SW 1271 (cell line): ENCODE measurements at regions not wholly inside any gene's neighbourhood (a gene's known extent, or its start where the extent isn't known, plus 50 kb on each side); places are given as distances from the start of the nearest gene placed in this dataset.

Experiments
- DNase-seq, 2 experiments: peaks; one replicate each; lab custom pipeline; 2025; lab: John Stamatoyannopoulos, UW

GRCh38 chr7:131897790-131898165, 341.4 kb upstream of the PODXL start:
- DNase-seq, result no peak

GRCh38 chr7:131897016-131897789, 340.8 kb upstream of the PODXL start:
- no peak for DNase-seq

DNA sequence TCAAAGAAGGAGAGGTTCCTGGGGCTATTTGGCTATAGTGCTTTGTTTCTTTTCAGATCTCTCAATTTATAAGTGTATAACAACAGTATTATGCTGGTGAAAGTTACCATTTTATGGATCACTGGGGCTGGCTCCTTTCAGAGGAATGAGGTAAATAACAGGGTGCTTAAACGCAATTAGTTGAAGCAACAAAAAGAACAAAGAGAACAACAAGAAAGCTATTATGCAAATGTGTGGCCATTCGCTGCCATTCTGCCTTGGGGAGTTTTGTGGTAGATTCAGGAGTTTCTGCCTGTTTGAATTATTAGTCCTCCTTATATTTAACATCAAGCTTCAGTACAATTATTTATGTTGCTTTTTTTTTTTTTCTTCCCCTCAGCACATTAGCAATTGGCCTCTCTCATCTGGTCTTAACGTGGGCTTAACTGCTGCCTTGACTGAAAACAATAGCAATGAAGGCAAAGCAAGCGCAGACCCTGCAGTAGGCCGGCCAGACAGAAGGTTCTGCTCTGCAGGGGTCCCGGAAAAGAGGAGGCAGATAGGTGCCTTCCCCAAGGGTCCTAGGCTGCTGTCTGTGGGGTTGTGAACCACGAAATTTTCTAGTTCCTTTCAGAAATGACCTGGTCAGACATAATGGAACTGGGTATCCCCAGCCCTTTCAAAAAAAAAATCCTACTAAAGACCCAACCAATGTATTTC, 339.9 kb upstream of the PODXL start:
- DNase-seq, result no peak

GRCh38 chr7:131895541-131896164, 339.2 kb upstream of the PODXL start:
- peak; percentile 73 to 87 for DNase-seq

DNA sequence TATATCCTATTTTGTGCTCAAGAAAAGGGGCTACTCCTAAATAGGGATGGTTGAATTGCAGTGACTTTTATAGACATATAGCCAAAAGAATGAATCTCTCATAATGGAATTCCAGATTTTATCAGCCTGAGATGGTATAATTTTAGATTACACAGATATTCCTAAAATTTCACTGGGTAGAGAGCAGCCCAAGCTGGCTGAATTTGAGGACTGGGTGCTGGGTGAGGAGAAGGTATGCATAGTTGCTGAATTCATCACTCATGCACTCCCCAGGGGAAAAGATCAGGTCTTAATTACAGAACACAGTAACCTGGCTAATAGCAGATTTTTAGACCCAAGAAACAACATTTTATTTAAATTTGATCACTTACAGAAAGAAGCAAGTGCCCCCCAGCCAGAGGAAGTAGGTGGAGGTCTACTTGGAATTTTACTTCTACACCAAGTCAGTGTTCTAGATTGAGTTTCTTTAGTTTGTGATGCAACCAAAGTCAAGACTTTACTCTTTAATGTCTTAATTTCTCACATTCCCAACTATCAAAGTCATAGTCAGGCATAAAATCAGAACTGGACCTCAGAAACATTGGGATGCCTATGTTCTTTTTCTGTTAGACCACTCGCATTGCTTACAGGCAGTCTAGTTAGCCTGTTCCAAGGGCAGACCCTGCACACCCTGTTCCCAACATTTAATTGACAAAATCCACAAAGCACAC, 337.4 kb upstream of the PODXL start:
- DNase-seq, result no peak

DNA sequence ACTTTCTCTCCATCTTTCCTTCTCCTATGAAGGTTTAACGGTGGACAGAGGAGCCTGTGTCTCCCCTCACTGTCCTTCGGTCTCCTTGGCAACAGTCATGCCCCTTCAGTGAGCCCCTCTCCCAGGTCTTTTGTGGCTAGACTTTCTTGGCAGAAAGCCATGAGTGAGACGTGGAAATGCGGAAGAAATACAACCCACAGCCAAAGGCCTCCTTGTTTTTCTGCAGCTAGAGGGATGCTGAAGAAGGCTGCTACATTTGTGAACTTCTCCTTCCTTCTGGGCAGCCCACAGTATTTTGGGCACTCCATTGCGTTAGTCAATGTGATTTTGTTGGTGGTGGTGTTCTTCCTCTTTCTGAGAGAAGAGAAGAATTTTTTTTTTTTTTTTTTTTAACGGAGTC, 333.7 kb upstream of the PODXL start:
- no peak for DNase-seq

DNA sequence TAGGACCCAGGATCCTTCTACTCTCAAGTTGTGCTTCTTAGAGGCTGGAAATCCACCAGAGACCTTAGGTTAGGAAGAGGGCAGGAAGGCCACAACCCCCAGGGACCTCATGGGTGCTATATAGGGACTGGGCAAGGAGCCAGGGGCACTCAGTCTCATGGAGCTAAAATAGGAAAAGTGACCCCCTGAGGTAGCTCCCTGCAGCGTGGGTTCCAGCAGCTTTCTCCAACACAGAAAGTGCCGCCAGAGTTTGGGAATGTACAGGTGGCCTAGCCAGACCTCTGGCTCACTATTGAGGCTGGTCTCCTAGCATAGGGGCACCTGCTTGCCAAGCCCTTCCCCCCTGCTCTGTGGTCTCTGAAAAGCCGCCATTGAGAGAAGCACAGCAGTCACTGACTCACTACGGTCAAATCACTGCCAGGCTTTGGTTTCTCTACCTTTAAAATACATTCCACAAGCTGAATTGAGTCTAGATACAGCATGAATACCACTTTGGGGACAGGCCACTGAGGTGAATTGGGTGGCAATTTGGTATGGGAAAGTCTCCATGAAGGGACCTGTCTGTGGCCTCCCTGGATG, 333.2 kb upstream of the PODXL start:
- DNase-seq, result no peak

DNA sequence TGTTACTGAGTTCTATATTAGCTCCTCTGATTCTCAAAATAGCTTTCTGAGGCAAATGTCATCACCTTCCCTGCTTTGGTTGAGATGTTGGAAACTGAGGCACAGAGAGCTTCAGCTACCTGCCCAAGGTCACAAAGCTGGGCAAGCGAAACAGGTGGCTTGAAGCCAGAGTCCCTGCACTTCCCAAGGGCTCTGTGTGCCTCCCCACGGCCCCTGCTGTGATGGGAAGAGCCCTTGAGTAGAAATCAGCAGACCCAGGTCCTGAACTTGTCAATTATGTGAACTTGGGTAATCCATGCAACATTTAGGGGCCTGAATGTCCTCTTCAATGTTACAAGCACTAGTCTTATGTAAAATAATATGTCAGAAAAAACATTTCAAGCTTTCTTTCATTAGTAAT, 327.3 kb upstream of the PODXL start:
- DNase-seq, result no peak

DNA sequence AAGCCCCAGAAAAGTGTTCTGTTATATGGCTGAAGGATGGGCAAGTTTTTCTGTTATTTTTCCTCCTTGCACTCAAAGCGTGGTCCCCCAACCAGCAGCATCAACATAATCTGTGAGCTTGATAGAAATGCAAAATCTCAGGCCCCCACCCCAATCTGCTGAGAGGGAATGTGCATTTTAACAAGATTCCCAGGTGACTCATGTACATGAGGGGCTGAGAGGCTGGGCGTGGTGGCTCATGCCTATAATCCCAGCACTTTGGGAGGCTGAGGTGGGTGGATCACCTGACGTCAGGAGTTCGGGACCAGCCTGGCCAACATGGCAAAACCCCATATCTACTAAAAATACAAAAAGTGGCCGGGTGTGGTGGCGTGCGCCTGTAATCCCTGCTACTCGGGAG, 326.8 kb upstream of the PODXL start:
- DNase-seq, result no peak

- DNase-seq, result no peak
These were observed 325.9 kb upstream of the PODXL start for GRCh38 chr7:131882321-131882720.

DNA sequence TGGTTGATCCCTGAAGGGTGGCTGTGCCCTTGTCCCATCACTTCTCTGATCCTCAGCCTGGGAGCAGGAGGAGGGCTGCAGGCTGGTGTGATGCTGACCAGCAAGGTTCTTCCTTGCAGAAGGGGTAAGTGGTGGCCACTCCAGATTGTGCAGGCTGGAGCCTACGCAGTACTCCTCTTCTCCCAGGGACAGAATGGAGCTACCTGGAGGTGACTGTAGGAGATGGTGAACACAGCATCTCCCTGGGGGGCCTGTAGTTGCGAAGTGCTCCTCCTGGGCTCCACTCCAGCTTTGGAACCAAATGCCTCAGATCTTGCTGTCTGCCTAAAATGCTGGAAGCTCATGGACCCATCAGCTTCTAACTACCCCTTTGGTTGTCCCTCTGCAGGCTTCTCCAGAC, 323.6 kb upstream of the PODXL start:
- no peak for DNase-seq

- DNase-seq, result no peak
These were observed 323.0 kb upstream of the PODXL start for GRCh38 chr7:131879424-131879823.

DNA sequence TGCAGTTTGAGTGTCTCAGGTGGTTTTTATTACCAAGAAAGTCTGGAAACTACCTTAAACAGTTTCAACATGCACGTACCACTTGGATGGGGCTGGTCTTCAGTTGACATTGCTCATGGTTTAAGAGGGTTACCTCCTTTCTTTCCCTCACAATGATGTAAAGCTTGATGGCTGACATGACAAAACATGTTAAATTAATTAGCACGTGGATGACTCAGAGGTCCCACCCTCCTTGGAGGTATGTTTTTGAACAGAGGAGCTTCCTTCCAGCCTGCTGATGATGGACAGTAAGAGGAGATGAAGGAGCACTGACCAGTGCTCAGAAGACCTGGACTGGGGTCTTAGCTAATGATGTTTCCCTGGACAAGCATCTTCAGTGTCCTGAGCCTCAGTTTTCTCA, 322.3 kb upstream of the PODXL start:
- no peak for DNase-seq

GRCh38 chr7:131873581-131873980, 317.2 kb upstream of the PODXL start:
- no peak for DNase-seq

GRCh38 chr7:131869986-131870385, 313.6 kb upstream of the PODXL start:
- no peak for DNase-seq

DNA sequence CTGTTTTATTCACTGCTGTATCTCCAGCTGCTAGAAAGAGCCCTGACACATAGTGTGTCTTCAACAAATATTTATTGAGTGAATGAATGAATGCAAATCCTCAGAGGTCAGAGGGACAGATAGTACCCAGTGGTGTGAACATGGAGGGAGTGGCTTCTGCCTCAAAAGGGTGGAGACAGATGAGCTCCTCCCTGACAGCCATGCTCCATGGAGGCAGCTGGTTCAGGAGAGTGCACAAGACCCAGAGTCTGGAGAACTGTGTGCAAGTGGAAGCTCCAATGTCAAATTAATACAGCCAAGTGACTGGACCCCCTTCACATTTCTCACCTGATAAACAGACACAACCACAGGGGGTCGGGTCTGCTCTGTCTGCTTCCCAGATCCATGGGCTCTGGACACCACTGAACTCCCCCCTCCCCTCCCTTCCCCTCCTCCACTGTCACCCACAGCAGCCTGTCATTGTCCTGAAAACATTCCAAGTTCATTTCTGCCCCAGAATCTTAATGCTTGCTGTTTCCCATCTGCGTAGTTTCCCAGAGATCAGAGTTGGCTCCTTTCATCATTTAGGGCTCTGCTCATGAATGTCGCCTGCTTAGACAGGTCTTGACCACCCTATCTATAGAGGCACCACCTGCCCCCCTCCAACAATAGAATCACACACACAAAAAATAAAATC, 312.9 kb upstream of the PODXL start:
- DNase-seq, result no peak

DNA sequence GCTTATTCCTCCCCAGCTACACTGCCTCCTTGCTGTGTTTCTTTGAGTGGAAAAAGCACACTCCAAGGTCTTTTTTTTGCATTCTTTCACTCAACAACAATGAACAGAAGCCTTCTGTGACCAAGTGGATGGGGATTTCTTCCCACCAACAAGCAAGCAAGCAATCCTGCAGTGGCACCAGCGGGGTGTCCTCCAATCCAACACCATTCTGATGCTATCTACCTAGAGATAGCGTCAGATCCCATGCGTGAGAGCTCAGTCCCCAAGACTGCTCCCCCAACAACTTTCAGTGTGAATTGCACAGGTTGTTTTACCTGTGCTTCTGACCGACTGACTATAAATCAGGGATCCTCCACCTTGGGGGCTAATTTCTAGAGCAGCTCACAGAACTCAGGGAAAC, 311.0 kb upstream of the PODXL start:
- no peak for DNase-seq

DNA sequence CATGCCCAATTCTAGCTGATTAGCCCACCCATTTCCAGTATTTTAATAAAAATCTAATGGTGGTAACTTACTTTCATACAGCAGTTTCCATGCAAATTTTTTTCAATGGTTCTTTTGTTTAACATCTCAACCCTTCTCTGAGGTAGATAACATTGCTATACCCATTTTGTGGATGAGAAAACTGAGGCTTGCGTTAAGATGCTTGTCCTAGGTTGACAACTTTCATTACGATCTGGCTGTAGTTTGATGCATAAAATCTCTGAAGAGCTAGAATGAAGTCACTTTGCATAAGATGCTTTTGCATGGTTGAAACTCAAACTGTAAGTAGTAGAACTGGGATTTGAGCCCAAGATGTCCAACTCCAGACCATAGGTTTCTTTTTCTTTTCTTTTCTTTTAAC, 309.5 kb upstream of the PODXL start:
- DNase-seq, result no peak

DNA sequence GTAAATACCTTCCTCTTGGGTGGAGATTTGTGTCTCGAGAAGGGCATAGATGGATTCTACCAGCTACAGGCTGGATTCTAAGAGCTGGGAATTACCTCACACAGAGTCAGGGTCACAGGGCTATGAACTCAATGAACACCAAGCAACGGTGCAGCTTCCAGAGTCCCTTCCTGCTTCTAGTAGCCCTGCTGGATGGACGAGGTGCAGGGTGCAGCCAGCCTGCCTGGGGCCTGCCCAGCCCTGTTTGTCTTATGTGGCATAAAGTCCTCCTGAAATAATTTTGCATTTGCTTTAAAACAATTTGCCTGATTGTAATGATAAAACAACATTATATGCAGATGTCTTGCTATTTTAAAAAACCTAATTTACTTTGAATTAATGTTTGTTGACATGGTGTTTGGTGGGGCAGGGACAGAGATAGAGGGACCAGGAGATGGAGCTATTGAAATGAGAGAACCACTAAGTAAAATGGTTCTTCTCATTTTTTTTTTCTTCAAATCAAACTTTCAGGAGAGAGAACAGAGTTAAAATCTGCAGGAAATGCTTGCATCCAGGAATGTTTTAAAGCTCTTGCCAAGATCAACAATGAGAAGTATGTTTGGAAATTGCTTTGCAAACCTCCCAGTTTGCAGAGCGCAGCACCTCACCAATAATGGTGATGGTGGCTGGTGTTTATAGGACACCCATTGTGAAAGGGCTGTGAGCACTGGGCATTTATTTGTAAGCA, 305.4 kb upstream of the PODXL start:
- DNase-seq, result no peak

DNA sequence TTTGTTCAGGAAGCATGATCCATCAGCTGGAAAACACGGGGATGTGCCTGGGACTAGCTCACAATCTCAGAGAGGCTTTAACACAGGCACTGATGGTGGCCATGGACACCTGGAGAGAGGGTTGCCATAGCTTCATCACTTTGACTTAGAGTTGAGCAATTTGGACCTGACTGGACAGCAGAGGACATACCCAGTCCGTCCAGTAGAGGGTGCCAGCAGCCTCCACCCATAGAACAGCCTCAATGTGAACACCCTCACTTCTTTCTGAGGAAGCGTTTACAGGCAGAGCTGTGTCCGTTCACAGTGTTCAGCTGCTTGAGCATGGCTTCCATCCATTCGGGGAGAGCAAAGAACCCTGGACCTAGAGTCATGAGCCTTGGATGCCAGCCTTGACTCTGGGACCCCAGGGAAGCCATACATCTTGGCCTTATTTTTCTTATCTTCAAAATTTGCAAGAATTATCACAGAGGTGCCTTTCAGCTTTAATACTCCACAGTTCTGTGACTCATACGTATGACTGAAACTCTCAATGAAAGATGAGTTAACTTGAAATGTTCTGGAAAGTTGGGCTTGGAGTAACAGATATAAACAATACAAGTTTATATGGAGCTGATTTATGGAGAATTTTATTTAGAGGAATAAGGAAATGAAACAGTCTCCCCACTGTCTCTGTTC, 302.9 kb upstream of the PODXL start:
- DNase-seq, result peak in 1 of 2 experiments; percentile 62
